DMS79 (cell line): ENCODE measurements at regions not wholly inside any gene's neighbourhood (a gene's known extent, or its start where the extent isn't known, plus 50 kb on each side); places are given as distances from the start of the nearest gene placed in this dataset.

Experiments used
- DNase-seq: peaks from one replicate; lab custom pipeline; 2025; lab: John Stamatoyannopoulos, UW

GRCh38 chr10:10516346-10517130 lies 501.1 kb upstream of the CELF2 start:
- DNase-seq: no peak

GRCh38 chr10:10517866-10518265 lies 499.8 kb upstream of the CELF2 start:
- no peak for DNase-seq

- no peak for DNase-seq
Measured at GRCh38 chr10:10519674-10520073, 498.0 kb upstream of the CELF2 start.

GRCh38 chr10:10520491-10521385 lies 496.9 kb upstream of the CELF2 start:
- DNase-seq: no peak

GRCh38 chr10:10526846-10527245 lies 490.8 kb upstream of the CELF2 start:
- no peak for DNase-seq

GRCh38 chr10:10527861-10528562 lies 489.7 kb upstream of the CELF2 start:
- DNase-seq: no peak

- no peak for DNase-seq
Measured at GRCh38 chr10:10528563-10528910, 489.1 kb upstream of the CELF2 start.

- DNase-seq: no peak
Measured at GRCh38 chr10:10530313-10530712, 487.4 kb upstream of the CELF2 start.

- no peak for DNase-seq
Measured at GRCh38 chr10:10532236-10532635, 485.4 kb upstream of the CELF2 start.

GRCh38 chr10:10532826-10533225 lies 484.8 kb upstream of the CELF2 start:
- no peak for DNase-seq

GRCh38 chr10:10533437-10533836 lies 484.2 kb upstream of the CELF2 start:
- DNase-seq: no peak

- no peak for DNase-seq
Measured at GRCh38 chr10:10538326-10538725, 479.3 kb upstream of the CELF2 start.

GRCh38 chr10:10540398-10540797 lies 477.3 kb upstream of the CELF2 start:
- no peak for DNase-seq

- DNase-seq: no peak
Measured at GRCh38 chr10:10542477-10542876, 475.2 kb upstream of the CELF2 start.

GRCh38 chr10:10544890-10545289 lies 472.8 kb upstream of the CELF2 start:
- no peak for DNase-seq

- DNase-seq: no peak
Measured at GRCh38 chr10:10545771-10546170, 471.9 kb upstream of the CELF2 start.

- no peak for DNase-seq
Measured at GRCh38 chr10:10551596-10552301, 465.9 kb upstream of the CELF2 start.

GRCh38 chr10:10552948-10553347 lies 464.7 kb upstream of the CELF2 start:
- no peak for DNase-seq

- no peak for DNase-seq
Measured at GRCh38 chr10:10564081-10564794, 453.4 kb upstream of the CELF2 start.

- no peak for DNase-seq
Measured at GRCh38 chr10:10576937-10577336, 440.7 kb upstream of the CELF2 start.

GRCh38 chr10:10579709-10580108 lies 438.0 kb upstream of the CELF2 start:
- DNase-seq: no peak
